SK-MEL-5 (cell line): ENCODE measurements at regions not wholly inside any gene's neighbourhood (a gene's known extent, or its start where the extent isn't known, plus 50 kb on each side); places are given as distances from the start of the nearest gene placed in this dataset.
"Not testable (repeated sequence)": the region's sequence is repeated elsewhere in the genome, so short reads cannot be mapped to it uniquely, and the experiment has no call there.

Experiments used
- DNase-seq: peaks from one replicate; pipeline ENCODE4 v3.0.0-alpha.2; 2016; ENCODE audit warnings: low read depth, low spot score
- in situ Hi-C: cut with HindIII; loops from 2 replicates; pipeline ENCODE4 v1.10.0; 2016; ENCODE audit warnings: low sequenced_read_pairs, high pct_unique_total_duplicates, low pct_unique_long_range_greater_than_20kb

- in situ Hi-C loops, result no loop called here
- no peak for DNase-seq
These were observed 55.4 kb downstream of the TMEM121 start for GRCh38 chr14:105581551-105582341.

GRCh38 chr14:105582639-105583038 is 56.3 kb downstream of the TMEM121 start:
- in situ Hi-C loops, result no loop called here
- DNase-seq, result no peak

GRCh38 chr14:105583914-105584313 is 57.5 kb downstream of the TMEM121 start:
- DNase-seq, in situ Hi-C loops: not testable (repeated sequence)

- DNase-seq, in situ Hi-C loops: not testable (repeated sequence)
These were observed 58.9 kb downstream of the TMEM121 start for GRCh38 chr14:105585290-105585689.

- in situ Hi-C loops, result not testable (repeated sequence)
These were observed 59.3 kb downstream of the TMEM121 start for GRCh38 chr14:105585722-105586121.

GRCh38 chr14:105586144-105586872 is 59.9 kb downstream of the TMEM121 start:
- in situ Hi-C loops, DNase-seq: not testable (repeated sequence)

More at GRCh38 chr14:105585722-105586121, 59.3 kb downstream of the TMEM121 start:
- DNase-seq, result not testable (repeated sequence)

GRCh38 chr14:105587034-105587433 is 60.7 kb downstream of the TMEM121 start:
- DNase-seq, in situ Hi-C loops: not testable (repeated sequence)

GRCh38 chr14:105587482-105588235 is 61.3 kb downstream of the TMEM121 start:
- DNase-seq, in situ Hi-C loops: not testable (repeated sequence)

GRCh38 chr14:105588236-105588860 is 62.0 kb downstream of the TMEM121 start:
- DNase-seq, result no peak
- in situ Hi-C loops, result no loop called here

- in situ Hi-C loops, result no loop called here
- no peak for DNase-seq
These were observed 63.0 kb downstream of the TMEM121 start for GRCh38 chr14:105589161-105589925.

- DNase-seq, in situ Hi-C loops: not testable (repeated sequence)
These were observed 63.5 kb downstream of the TMEM121 start for GRCh38 chr14:105589926-105590185.

- in situ Hi-C loops, result no loop called here
- DNase-seq, result no peak
These were observed 64.7 kb downstream of the TMEM121 start for GRCh38 chr14:105591052-105591451.

GRCh38 chr14:105591792-105592341 is 65.5 kb downstream of the TMEM121 start:
- in situ Hi-C loops, DNase-seq: not testable (repeated sequence)

GRCh38 chr14:105592646-105593045 is 66.3 kb downstream of the TMEM121 start:
- in situ Hi-C loops, DNase-seq: not testable (repeated sequence)

- DNase-seq, in situ Hi-C loops: not testable (repeated sequence)
These were observed 69.0 kb downstream of the TMEM121 start for GRCh38 chr14:105595346-105595745.

GRCh38 chr14:105596374-105596773 is 70.0 kb downstream of the TMEM121 start:
- DNase-seq, in situ Hi-C loops: not testable (repeated sequence)
